HG02943 (cell line): ENCODE measurements at regions not wholly inside any gene's neighbourhood (a gene's known extent, or its start where the extent isn't known, plus 50 kb on each side); places are given as distances from the start of the nearest gene placed in this dataset.
A peak's percentile ranks its signal among the peaks of the same experiment; 100 is the strongest.

ENCODE experiments used
- ATAC-seq: cut with Tn5 transposase; IDR thresholded peaks from one replicate; pipeline ENCODE4 v1.9.1; 2021; ENCODE audit warnings: mild to moderate bottlenecking, low read depth, moderate library complexity; ENCODE audit not compliant: unreplicated experiment

GRCh38 chr11:29319210-29319609, 697.6 kb downstream of the KCNA4 start:
- ATAC-seq, result no peak

- no peak for ATAC-seq
Measured at GRCh38 chr11:29318134-29318845, 698.5 kb downstream of the KCNA4 start.

GRCh38 chr11:29317694-29318093, 699.1 kb downstream of the KCNA4 start:
- no peak for ATAC-seq

GRCh38 chr11:29315275-29315674, 701.6 kb downstream of the KCNA4 start:
- ATAC-seq, result no peak

- ATAC-seq, result no peak
Measured at GRCh38 chr11:29314211-29314610, 702.6 kb downstream of the KCNA4 start.

- no peak for ATAC-seq
Measured at GRCh38 chr11:29312812-29313211, 704.0 kb downstream of the KCNA4 start.

GRCh38 chr11:29310725-29311342, 706.0 kb downstream of the KCNA4 start:
- no peak for ATAC-seq

GRCh38 chr11:29309992-29310391, 706.8 kb downstream of the KCNA4 start:
- ATAC-seq, result no peak

GRCh38 chr11:29306527-29306926, 710.3 kb downstream of the KCNA4 start:
- no peak for ATAC-seq

- no peak for ATAC-seq
Measured at GRCh38 chr11:29305456-29306232, 711.2 kb downstream of the KCNA4 start.

- ATAC-seq, result no peak
Measured at GRCh38 chr11:29300420-29300819, 716.4 kb downstream of the KCNA4 start.

GRCh38 chr11:29296680-29297079, 720.1 kb downstream of the KCNA4 start:
- no peak for ATAC-seq

GRCh38 chr11:29293825-29294224, 723.0 kb downstream of the KCNA4 start:
- peak; percentile 91 for ATAC-seq

GRCh38 chr11:29282088-29282487, 734.7 kb downstream of the KCNA4 start:
- no peak for ATAC-seq

GRCh38 chr11:29281271-29281777, 735.5 kb downstream of the KCNA4 start:
- no peak for ATAC-seq

GRCh38 chr11:29280452-29280851, 736.4 kb downstream of the KCNA4 start:
- ATAC-seq, result no peak

GRCh38 chr11:29279716-29280115, 737.1 kb downstream of the KCNA4 start:
- ATAC-seq, result no peak

GRCh38 chr11:29272019-29272654, 744.7 kb downstream of the KCNA4 start:
- no peak for ATAC-seq

- ATAC-seq, result no peak
Measured at GRCh38 chr11:29271616-29272015, 745.2 kb downstream of the KCNA4 start.

- ATAC-seq, result no peak
Measured at GRCh38 chr11:29268733-29269132, 748.1 kb downstream of the KCNA4 start.

- no peak for ATAC-seq
Measured at GRCh38 chr11:29265792-29266191, 751.0 kb downstream of the KCNA4 start.
